NCI-H1694 (cell line): ENCODE measurements at regions not wholly inside any gene's neighbourhood (a gene's known extent, or its start where the extent isn't known, plus 50 kb on each side); places are given as distances from the start of the nearest gene placed in this dataset.

Experiments
- DNase-seq: peaks from one replicate; lab custom pipeline; 2025; lab: John Stamatoyannopoulos, UW

DNA sequence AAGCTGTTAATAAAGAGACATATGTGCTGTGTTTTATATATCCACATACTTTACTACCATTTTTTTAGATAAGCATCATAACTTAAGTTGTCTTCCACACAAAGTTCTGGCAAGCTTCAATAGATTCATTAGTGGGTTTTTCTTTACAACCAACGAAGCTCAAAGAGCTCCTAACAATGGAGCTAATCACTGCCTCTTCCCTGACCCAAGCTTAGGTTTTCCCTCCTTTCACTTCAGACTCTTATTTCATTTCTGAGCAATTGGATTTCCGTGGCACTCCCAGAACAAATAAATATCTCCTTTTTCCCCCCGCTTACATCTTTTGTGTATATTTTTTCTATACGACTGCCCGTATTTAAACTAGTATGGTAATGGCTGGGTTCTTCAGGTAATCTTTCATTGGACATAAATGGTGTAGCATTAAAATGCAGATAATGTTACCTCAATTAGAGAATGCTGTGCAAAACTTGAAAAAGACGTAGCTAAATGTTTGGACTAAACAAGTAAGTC is 275.5 kb upstream of the TMEM161B start:
- DNase-seq, result no peak

DNA sequence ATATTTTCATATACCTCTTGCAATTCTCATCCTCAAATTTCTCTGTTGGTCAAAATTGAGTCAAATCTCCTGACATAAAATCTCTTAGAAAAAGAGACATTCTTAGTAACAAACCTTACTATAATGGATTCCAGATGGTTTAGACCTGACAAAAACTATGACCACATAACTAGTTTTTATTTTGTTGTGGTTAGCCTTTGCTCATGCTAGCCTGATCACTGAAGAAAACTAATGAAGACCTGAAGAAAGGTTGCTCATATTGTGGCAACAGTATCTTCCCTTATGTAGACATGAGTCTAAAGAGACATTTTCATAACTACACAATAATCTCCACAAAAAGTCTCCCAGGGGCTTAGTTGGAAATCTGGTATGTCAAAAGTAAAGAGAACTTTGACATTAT is 274.1 kb upstream of the TMEM161B start:
- DNase-seq, result no peak

DNA sequence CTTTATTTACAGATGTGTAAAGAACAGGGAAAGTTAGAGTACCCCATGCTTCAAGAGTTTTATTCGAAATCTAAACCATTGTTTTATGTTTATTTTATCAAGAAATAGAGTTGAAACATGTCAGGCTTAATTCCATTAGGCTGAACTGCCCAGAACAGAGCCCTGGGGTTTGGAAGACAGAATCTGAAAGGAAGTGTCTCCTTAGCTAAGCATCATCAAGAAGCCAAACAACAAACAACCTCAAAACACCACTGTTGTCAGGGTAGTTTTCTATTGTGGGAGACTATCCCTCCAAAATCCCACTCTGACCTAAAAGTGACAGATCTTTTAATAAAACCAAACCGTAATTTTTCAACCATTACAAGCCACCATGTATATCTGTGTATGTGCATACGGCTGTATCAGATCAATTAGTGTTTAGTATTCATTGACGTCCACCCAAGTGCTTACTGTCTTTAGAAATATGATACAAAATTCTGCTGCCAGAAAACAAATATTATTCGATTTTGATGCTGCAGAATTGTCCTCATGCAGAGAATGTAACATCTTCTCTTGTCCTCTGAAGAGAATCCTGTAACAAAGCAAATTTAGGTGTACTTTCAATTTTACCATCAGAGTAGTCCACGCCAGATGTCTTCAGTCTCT is 271.9 kb upstream of the TMEM161B start:
- DNase-seq, result no peak

- DNase-seq, result no peak
These were observed 271.2 kb upstream of the TMEM161B start for GRCh38 chr5:88539693-88540365.

- no peak for DNase-seq
These were observed 270.4 kb upstream of the TMEM161B start for GRCh38 chr5:88539026-88539425.

DNA sequence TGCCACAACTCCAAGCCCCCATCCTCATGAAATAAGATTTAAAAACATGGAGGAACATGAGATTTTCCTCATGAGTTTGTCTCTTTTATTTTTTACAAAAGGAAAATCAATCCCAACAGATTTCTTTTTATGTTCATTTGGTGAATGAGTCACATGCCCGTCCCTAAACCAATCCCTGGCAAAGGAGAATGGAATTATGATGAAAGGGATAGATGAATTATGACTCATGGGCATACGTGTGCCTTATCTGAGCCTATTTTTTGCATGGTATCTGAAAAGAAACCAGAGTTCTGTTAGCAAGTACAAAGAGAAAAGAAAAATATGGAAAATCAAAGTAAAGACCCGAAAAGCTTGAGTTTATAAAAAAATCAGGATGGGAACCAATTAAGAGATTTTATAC is 267.5 kb upstream of the TMEM161B start:
- no peak for DNase-seq

DNA sequence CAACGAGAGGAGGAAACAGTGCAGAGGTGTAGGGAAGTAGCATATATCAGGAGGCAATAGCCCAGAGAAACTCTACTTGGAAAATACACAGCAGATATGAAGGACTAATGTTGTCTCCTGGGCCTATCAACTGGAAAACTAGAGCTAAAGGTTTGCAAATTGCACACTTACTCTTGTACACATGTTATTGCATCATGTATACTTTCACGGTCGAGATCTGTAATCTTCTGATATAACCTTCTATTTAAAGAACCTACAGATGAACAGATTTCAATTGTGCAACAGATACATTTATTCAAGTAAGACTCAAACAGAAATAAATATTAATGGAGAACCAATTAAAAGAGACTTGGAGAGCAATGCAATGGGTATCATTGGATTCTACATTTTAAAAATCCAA is 256.3 kb upstream of the TMEM161B start:
- no peak for DNase-seq

DNA sequence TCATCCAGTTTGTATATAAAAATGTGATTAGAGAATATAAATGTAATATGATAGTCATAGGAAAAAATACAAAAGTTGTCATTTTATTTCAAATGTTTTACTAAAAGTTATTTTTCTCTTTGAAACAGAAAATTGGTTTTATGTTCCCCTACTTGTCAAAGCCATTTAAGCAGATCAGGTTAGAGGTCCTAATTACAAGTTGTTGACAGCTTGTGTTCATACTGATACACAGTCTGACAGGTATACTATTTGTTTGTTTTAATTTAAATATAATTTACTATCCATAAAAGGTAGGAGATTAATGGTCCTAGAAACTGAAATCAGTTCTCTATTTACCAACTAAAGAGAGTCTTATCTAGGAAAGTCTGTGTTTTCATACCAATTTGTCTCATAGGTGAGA is 250.4 kb upstream of the TMEM161B start:
- no peak for DNase-seq

DNA sequence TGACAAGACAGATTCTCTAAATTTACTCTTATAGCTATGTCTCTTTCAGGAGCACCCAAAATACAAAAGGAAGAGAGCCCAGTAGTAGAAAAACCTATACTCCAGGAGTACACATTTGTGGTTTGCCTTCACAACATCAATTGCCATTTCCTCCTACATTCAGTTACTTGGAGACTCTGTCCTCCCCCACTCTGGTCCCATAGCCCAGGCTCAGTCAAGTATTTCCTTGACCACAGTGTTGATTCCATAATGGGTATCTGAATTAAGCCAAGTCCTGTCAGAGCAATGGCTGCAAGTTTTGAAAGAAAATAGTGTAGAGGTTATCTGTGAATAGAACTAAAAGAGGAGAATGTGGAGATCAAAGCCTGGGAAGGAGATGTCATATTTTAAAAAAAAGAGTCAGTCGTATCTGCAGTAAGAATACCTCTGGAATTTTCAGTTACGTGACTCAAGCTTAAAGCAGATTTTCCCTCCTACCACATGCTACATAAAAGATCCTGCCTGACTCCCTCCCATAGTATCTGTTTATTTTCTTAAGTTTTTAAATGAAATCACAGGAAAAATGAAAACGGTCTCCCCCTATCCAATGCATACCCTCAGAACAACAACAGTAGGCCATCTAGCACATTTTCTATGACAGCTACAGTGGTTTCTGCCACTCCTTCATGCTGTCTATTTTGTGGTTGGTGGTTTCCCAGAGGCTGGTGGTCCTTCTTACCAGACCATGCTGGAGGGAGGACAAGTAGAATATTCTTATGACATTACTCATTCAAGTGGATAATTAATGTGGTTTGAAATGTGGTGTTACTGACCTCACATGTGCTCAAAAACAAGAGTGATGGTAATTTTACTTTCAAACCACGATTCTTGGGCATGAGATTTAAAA is 249.7 kb upstream of the TMEM161B start:
- no peak for DNase-seq

DNA sequence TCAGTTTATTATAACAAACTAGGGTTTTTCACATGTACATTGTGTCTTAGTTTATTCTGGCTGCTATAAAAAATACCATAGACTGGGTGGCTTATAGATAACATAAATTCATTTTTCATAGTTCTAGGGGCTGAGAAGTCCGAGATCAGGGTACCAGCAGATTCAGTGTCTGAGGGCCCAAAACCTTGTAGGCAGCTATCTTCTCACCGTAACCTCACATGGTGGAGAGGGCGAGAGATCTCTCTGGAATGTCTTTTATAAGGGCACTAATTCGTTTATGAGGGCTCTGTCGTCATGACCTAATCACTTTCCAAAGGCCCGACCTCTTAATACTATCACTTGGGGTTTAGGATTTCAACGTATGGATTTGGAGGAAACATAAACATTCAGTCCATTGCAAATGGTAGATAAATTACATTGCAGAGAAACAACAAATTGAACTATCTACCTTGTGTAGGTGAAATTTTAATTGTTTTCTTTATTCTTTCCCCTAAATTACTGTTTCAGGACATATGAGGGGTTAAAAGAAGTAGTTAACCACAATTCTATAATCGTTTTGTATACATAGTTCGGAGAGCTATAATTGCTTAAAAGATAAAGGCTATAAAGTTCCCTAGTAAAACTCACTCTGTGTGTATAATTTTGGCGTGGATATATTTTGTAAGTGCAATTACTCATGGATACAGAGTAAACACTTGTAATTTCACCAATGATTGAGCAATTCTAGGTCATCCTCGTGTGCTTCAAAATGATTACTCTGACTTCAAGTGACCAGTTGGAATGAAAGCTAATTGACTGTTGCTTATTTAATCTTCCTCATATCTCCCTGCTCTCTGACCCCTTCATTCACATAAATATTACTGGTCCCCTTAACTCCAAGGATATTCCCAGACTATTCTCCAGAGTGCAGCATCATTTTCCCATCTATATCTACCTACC is 247.5 kb upstream of the TMEM161B start:
- no peak for DNase-seq

GRCh38 chr5:88515068-88515467 is 246.4 kb upstream of the TMEM161B start:
- DNase-seq, result no peak

DNA sequence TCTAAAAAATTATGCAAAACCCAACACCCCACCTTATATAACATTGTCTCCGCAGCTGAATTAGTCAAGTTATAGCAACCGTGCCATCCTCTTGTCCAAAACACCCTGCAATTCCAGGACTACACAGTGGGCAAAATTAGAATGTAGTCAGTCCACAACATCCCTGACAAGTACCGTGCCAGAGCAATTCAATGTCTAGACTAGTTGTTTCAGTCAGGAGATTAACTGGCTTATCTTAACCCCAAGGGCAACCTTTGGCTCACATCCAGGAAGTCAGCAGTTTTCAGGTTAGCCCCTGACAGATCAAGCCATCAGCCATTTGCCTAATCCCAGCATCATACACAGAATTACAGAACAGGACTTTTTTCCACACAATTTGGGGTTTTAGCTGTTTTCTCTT is 240.8 kb upstream of the TMEM161B start:
- no peak for DNase-seq

DNA sequence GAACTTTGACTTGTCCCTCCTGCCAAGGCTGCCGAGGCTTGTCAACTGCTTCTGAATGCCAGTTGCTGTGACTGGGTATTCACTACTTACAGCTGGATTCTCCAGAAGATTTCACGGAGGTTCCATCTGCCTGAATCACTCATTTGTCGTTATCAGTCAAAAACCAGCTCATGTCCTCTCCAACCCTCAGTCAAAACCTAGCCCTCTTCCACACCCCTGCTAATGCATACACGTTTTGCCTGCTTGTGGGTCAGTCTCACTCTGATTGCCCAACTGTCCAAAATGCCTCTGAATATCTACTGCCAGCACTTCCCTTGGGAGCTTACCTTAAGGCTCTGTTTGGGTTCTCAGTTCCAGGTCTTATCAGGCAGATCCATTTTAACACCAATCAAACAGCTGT is 238.6 kb upstream of the TMEM161B start:
- DNase-seq, result no peak

DNA sequence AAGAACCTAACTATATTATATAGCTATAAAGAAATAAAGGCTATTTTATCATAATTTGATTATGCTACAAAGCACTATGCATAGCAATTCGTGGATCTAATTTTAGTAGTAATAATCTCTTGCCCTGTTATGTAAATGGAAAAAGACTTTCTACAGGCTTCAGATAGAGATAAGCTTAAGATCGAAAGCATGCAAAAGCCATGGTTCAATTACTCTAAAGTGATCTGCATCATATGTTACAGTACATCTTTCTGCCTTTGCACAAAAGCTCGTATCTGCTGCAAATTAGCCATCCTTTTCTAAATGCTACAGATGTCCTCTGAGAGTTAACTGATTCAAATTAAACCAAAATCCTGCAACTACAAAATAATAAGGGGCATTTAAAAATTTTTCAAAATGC is 234.8 kb upstream of the TMEM161B start:
- DNase-seq, result no peak

GRCh38 chr5:88503041-88503345 is 234.3 kb upstream of the TMEM161B start:
- DNase-seq, result no peak

DNA sequence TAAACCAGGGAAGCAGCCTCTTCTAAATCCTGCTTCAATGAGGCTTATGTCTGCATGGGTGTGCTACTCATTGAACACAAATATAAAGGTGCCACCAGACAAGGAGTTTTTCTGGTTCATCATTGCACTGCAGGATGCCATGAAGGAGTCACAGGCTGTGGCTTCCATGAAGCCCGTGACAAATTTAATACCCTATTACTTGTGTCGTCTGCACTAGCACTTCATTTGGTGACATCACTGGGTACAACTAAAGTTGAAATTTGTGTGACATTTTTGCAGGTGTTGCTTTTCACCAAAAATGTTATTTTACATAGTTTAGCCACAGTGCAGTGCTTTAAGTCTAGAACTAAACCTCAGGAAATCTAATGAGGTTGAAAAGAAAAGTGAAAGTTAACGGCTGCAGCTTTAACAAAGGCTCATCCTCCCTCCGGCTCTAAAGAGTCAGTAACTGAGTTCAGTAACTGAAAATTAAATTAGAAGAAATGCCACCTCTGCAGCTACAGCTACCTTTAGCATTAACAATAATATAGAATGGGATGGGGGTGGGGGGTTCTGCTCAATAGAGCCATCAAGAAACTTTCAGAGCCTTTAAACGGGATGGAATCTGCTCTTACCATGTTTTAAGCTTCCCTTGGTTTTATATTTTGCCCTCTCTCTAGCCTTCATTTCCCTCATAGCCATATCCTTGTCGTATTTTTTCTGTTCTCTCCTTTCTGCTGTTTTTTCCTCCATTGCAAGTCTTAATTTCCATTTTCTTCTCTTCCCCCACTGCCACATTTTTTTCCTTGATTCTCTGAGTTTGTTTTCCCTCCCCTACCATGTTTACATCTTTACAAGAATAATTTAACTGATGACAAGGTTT is 233.8 kb upstream of the TMEM161B start:
- DNase-seq, result no peak

DNA sequence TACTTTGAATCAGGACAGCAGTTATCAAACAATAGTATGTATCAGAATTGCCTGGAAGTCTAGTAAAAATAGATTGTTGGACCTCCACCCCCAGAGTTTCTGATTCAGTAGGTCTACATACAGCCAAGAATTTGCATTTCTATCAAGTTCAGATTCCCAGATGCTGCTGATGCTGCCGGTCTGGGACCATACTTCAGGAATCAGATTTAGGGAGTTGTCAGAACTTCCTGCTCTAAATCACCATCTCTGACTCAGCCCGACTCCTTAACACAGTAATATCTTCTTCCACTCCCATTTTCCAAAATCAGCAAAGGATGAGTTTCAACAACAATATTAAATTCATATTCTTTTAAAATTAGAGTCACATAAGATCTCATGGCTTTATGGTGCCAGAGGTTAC is 227.2 kb upstream of the TMEM161B start:
- no peak for DNase-seq

DNA sequence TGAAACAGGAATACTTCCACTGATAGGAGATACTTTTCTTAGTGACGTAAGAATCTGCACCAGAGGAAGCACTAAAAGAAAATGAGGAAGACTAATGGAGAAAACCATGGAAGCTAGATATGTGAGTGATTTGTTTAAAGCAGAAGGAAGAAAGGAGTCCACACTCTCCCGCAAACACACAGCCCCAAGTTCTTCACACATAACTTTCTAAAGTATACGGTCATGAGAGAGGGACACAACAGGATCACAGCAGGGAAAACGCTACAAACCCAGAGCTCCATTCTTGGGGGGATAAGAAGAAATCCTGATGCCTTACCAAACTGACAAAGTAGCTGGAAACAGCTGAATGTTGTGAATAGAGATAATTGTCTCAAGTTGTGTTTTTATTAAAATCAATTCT is 222.2 kb upstream of the TMEM161B start:
- DNase-seq, result no peak

GRCh38 chr5:88489364-88489763 is 220.7 kb upstream of the TMEM161B start:
- DNase-seq, result no peak

DNA sequence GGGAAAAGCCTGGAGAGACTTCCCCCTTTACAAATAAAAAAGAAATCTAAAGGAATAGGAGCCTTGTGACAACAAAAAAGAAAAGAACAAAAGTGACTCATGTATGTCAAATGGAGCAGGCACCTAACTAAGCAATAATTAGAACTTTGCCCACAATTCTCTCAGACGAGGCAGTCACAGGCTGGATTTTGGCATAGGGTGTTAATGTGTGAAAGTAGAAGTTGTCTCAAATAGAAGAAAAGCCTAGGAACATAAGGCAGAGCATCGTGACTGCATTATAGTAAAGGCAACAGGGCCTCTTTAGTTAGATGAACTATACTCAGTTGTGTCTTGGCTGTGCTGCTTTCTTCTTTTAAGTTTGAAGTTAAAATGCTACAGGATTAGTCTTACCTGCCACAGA is 219.9 kb upstream of the TMEM161B start:
- DNase-seq, result no peak

GRCh38 chr5:88488130-88488529 is 219.5 kb upstream of the TMEM161B start:
- no peak for DNase-seq
